Erythroblast (primary cell): ENCODE measurements at regions not wholly inside any gene's neighbourhood (a gene's known extent, or its start where the extent isn't known, plus 50 kb on each side); places are given as distances from the start of the nearest gene placed in this dataset.

Experiments
- GATA1 ChIP-seq: IDR thresholded peaks from 2 replicates; pipeline ENCODE4 v1.6.1; 2011; ENCODE audit warnings: low read depth, mild to moderate bottlenecking, control low read depth, low read length, moderate library complexity
- POLR2A ChIP-seq: IDR thresholded peaks from 2 replicates; pipeline ENCODE4 v1.6.1; 2011; ENCODE audit warnings: mild to moderate bottlenecking, low read length

DNA sequence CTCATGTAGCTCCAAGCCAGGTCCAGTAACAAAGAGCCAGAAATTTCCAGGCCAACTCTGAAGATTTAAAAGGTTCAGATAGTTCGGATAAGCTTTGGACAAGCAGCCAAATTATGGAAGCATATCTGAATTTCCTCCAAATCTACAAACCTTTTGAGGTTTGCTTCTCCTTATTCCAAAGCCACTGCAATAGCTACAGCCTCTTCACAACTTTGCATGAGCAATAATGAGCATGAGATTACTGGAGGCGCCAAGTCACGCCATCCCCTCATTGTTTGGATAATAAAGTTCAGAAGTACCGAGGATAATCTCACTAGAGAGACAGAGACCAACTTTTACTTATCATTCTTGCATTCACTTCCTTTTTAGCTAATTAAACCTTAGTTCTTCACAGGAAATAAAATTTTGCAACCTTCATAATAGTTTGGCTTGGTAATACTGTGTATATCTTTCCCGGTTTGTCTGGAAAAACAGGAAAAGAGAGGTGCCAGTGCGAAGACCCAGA is 329.6 kb upstream of the RSPO3 start:
- TF ChIP-seq POLR2A, result no peak
- TF ChIP-seq GATA1, result no peak
